ENCODE measurements at regions not wholly inside any gene's neighbourhood (a gene's known extent, or its start where the extent isn't known, plus 50 kb on each side); places are given as distances from the start of the nearest gene placed in this dataset.

- H3K4me3 ChIP-seq, result no peak overlapping the region
- no peak overlapping the region for H3K27ac ChIP-seq (ENCODE audit: low read depth)
- H3K27me3 ChIP-seq (ENCODE audit: insufficient read depth), result no peaks in the 10 kb centered on the region
- TF ChIP-seq CREB1 (CRISPR knock-in tag; IDR thresholded peaks at IDR 0.05; ENCODE audit: low read depth), result no peak
- TF ChIP-seq JUNB (IDR thresholded peaks at IDR 0.05; ENCODE audit: unreplicated experiment), result no peak
- no peak for TF ChIP-seq STAT1 (IDR thresholded peaks at IDR 0.05; ENCODE audit: unreplicated experiment)
- no peak for TF ChIP-seq EZH2 (IDR thresholded peaks at IDR 0.05; ENCODE audit: low read depth, unreplicated experiment)
- TF ChIP-seq ZNF331 (CRISPR knock-in tag; IDR thresholded peaks at IDR 0.05; ENCODE audit: low read depth), result no peak
- TF ChIP-seq CTCF (conservative IDR thresholded peaks at IDR 0.05; ENCODE audit: low read depth in 2 of 2), result no peak
- TF ChIP-seq ETS1 (IDR thresholded peaks at IDR 0.05), result no peak
- no peak for TF ChIP-seq POLR2AphosphoS5 (IDR thresholded peaks at IDR 0.05; ENCODE audit: low read depth)
- TF ChIP-seq REST (IDR thresholded peaks at IDR 0.05; ENCODE audit: unreplicated experiment), result no peak
- no peak for TF ChIP-seq ZNF462 (CRISPR knock-in tag; IDR thresholded peaks at IDR 0.05)
- TF ChIP-seq EZH2phosphoT487 (IDR thresholded peaks at IDR 0.05; ENCODE audit: unreplicated experiment), result no peak
- TF ChIP-seq NANOG (IDR thresholded peaks at IDR 0.05; ENCODE audit: borderline replicate concordance), result no peak
- Mint-ChIP-seq H3K36me3 (ENCODE audit: low read depth) (no peaks in the 10 kb centered on the region), H3K27me3 (ENCODE audit: insufficient read depth, low read depth, poor library complexity) (no peaks in the 10 kb centered on the region), H3K9me3 (no peaks in the 10 kb centered on the region; the same call in 2 of the 3 replicates), H3K27ac (no peak overlapping the region), H3K4me3 (no peak overlapping the region), H3K4me1 (no peaks in the 10 kb centered on the region)
- no peak for DNase-seq (ENCODE audit: low spot score)
- H2AFZ ChIP-seq, result no peak overlapping the region
- H4K20me1 ChIP-seq (replicated peaks; ENCODE audit: insufficient read depth), result no peaks in the 10 kb centered on the region
- no peaks in the 10 kb centered on the region for H3K36me3 ChIP-seq (ENCODE audit: insufficient read depth)
- H3K4me1 ChIP-seq (ENCODE audit: insufficient read depth), result no peaks in the 10 kb centered on the region
- no peak overlapping the region for H3K4me2 ChIP-seq
- H3F3A ChIP-seq (replicated peaks; ENCODE audit: low read depth), result no peaks in the 10 kb centered on the region
- no peaks in the 10 kb centered on the region for H3K79me2 ChIP-seq (replicated peaks; ENCODE audit: insufficient read depth)
- H3K9me2 ChIP-seq (ENCODE audit: insufficient read depth), result no peaks in the 10 kb centered on the region
- no peak for ATAC-seq
These were observed 422.7 kb upstream of the IGFBP3 start for GRCh38 chr7:46343802-46344201.
